ENCODE measurements at regions not wholly inside any gene's neighbourhood (a gene's known extent, or its start where the extent isn't known, plus 50 kb on each side); places are given as distances from the start of the nearest gene placed in this dataset.
A peak's percentile ranks its signal among the peaks of the same experiment; 100 is the strongest.

DNA sequence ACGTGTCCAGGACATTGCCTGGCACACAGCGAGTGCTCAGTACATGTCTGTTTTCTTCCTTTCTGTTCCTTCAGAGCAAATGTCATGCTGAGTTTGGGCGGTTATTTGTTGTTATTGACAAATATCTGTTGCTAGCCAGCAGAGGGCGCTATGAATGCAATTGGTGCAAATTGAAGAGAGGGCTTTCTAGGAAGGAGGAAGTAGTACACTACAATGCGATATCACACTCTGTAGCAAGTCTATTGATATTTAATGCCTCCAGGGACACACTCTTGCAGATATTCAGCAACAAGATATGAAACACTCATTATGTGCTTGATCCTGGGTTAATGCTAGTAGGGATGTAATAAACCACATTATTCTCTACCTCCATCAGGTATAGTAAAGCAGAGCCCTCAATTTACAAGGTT, 267.3 kb upstream of the SRRM4 start:
- TF ChIP-seq CTCF (IDR thresholded peaks at IDR 0.05; ENCODE audit: low read length): peak; percentile 40
- no peak for TF ChIP-seq EZH2 (optimal IDR thresholded peaks at IDR 0.05; ENCODE audit: low read depth, low read length)
